H1 (cell line): ENCODE measurements at regions not wholly inside any gene's neighbourhood (a gene's known extent, or its start where the extent isn't known, plus 50 kb on each side); places are given as distances from the start of the nearest gene placed in this dataset.

ENCODE experiments used
- CTCF ChIA-PET: fragments of 300-600 bp; sonication (Branson Sonifier 250); formaldehyde crosslinking; loops from one replicate; lab custom pipeline; 2021; ENCODE audit not compliant: partially characterized antibody; lab: Charles Lee
- POLR2A ChIA-PET: fragments of 300-600 bp; sonication (Branson Sonifier 250); formaldehyde crosslinking; loops from one replicate; lab custom pipeline; 2021; ENCODE audit warnings: inconsistent platforms; ENCODE audit not compliant: partially characterized antibody; lab: Charles Lee
- DNase-seq, 2 experiments: peaks; one replicate each; pipeline versions ENCODE4 v3.0.0 to v3.0.0-alpha.2; 2010 to 2022; ENCODE audit warnings: low spot score in 2 of 2, low read depth in 1 of 2, mixed read lengths in 1 of 2
- FAIRE-seq: peaks from 2 replicates; lab custom pipeline; 2011; peaks lifted over from hg19 to GRCh38; lab: Jason Lieb, UNC
- H2AFZ ChIP-seq: 2 replicates; pipeline ENCODE4 v1.8.1; 2012; ENCODE audit warnings: low read length, inconsistent platforms
- H2AK5ac ChIP-seq: 2 replicates; pipeline ENCODE4 v1.6.1; 2013; ENCODE audit warnings: low read depth, low read length
- H2BK120ac ChIP-seq: replicated peaks from 2 replicates; pipeline ENCODE3; 2013; ENCODE audit warnings: low read depth, low read length, inconsistent platforms
- H2BK12ac ChIP-seq: 2 replicates; pipeline ENCODE4 v1.6.1; 2013; ENCODE audit warnings: low read depth, low read length
- H2BK15ac ChIP-seq: 2 replicates; pipeline ENCODE4 v1.6.1; 2013; ENCODE audit warnings: low read length
- H2BK20ac ChIP-seq: 2 replicates; pipeline ENCODE4 v1.6.1; 2013; ENCODE audit warnings: low read length
- H2BK5ac ChIP-seq: 2 replicates; pipeline ENCODE4 v1.6.1; 2013; ENCODE audit warnings: low read depth, low read length
- H3K14ac ChIP-seq: 2 replicates; pipeline ENCODE4 v1.6.1; 2013; ENCODE audit warnings: inconsistent platforms; ENCODE audit not compliant: insufficient read length
- H3K18ac ChIP-seq: 2 replicates; pipeline ENCODE4 v1.6.1; 2013; ENCODE audit warnings: low read length; ENCODE audit errors: extremely low read depth
- H3K23ac ChIP-seq: 2 replicates; pipeline ENCODE4 v1.6.1; 2013; ENCODE audit warnings: inconsistent platforms; ENCODE audit not compliant: insufficient read length
- H3K23me2 ChIP-seq: 2 replicates; pipeline ENCODE4 v1.6.1; 2013; ENCODE audit warnings: low read depth, low read length
- H3K27ac ChIP-seq: 2 replicates; pipeline ENCODE4 v1.6.1; 2011; ENCODE audit warnings: low read depth, low read length, inconsistent platforms
- H3K27me3 ChIP-seq, 4 experiments: replicated peaks in 1 of 4; 1 replicate in 1 of 4; 2 replicates in 3 of 4; pipeline versions ENCODE4 v1.6.1 to v1.8.1; 2011 to 2013; ENCODE audit warnings: low read length in 3 of 4, mild to moderate bottlenecking in 3 of 4, inconsistent platforms in 2 of 4, mixed read lengths in 2 of 4, moderate library complexity in 1 of 4; ENCODE audit not compliant: control insufficient read depth in 3 of 4, insufficient read depth in 3 of 4; ENCODE audit errors: extremely low read depth in 1 of 4
- H3K36me3 ChIP-seq, 4 experiments: 2 replicates each; pipeline versions ENCODE4 v1.6.1 to v1.8.1; 2011 to 2013; ENCODE audit warnings: mild to moderate bottlenecking in 4 of 4, low read length in 3 of 4, moderate library complexity in 2 of 4, control low read depth in 1 of 4, inconsistent platforms in 1 of 4; ENCODE audit not compliant: insufficient read depth in 4 of 4, control insufficient read depth in 2 of 4
- H3K4ac ChIP-seq: replicated peaks from 2 replicates; pipeline ENCODE3; 2013; ENCODE audit warnings: low read length, low read depth, mixed read lengths, inconsistent platforms; ENCODE audit not compliant: insufficient read length
- H3K4me1 ChIP-seq, 4 experiments: replicated peaks in 1 of 4; 1 replicate in 1 of 4; 2 replicates in 3 of 4; pipeline versions ENCODE4 v1.6.1 to v1.8.1; 2011 to 2013; ENCODE audit warnings: low read length in 3 of 4, inconsistent platforms in 2 of 4, mixed read lengths in 1 of 4; ENCODE audit not compliant: insufficient read depth in 4 of 4, control insufficient read depth in 3 of 4
- H3K4me2 ChIP-seq, 2 experiments: 2 replicates each; pipeline versions ENCODE4 v1.6.1 to v1.8.1; 2011 to 2013; ENCODE audit warnings: low read depth in 2 of 2, low read length in 2 of 2, control low read depth in 1 of 2, inconsistent platforms in 1 of 2, mild to moderate bottlenecking in 1 of 2; ENCODE audit not compliant: insufficient read depth in 1 of 2
- H3K4me3 ChIP-seq, 4 experiments: fragments of 200-600, 300-600 bp in 1 of 4; sonication (generic), shearing (Covaris generic), sonication (Bioruptor Twin) in 1 of 4; 2 replicates each; pipeline versions ENCODE4 v1.5.1 to v1.8.1; 2011 to 2016; ENCODE audit warnings: low read length in 4 of 4, low read depth in 3 of 4, control low read depth in 2 of 4, inconsistent platforms in 2 of 4, mild to moderate bottlenecking in 2 of 4, mixed read lengths in 1 of 4, moderate library complexity in 1 of 4; ENCODE audit not compliant: insufficient read depth in 2 of 4; ENCODE audit errors: extremely low read depth in 1 of 4
- H3K56ac ChIP-seq: replicated peaks from 2 replicates; pipeline ENCODE3; 2013; ENCODE audit warnings: low read depth, mild to moderate bottlenecking, mixed read lengths, low read length, inconsistent platforms; ENCODE audit not compliant: insufficient read length
- H3K79me1 ChIP-seq: 2 replicates; pipeline ENCODE4 v1.6.1; 2013; ENCODE audit warnings: low read depth, low read length, control low read depth
- H3K79me2 ChIP-seq, 2 experiments: 2 replicates each; pipeline versions ENCODE4 v1.6.1 to v1.8.1; 2012 to 2013; ENCODE audit warnings: low read length in 2 of 2, mild to moderate bottlenecking in 2 of 2, inconsistent platforms in 1 of 2; ENCODE audit not compliant: insufficient read depth in 2 of 2, control insufficient read depth in 1 of 2
- H3K9ac ChIP-seq, 4 experiments: replicated peaks in 1 of 4; 1 replicate in 1 of 4; 2 replicates in 3 of 4; pipeline versions ENCODE4 v1.6.1 to v1.8.1; 2011 to 2013; ENCODE audit warnings: low read depth in 3 of 4, low read length in 3 of 4, control low read depth in 2 of 4, mild to moderate bottlenecking in 2 of 4, moderate library complexity in 2 of 4, inconsistent platforms in 1 of 4; ENCODE audit errors: extremely low read depth in 1 of 4
- H3K9me3 ChIP-seq, 2 experiments: 2 replicates each; pipeline versions ENCODE4 v1.6.1 to v1.8.1; 2012 to 2013; ENCODE audit warnings: mild to moderate bottlenecking in 2 of 2, moderate library complexity in 2 of 2, control low read depth in 1 of 2, inconsistent platforms in 1 of 2, low read depth in 1 of 2, low read length in 1 of 2, mixed read lengths in 1 of 2; ENCODE audit not compliant: insufficient read depth in 2 of 2
- H4K20me1 ChIP-seq, 2 experiments: replicated peaks in 1 of 2; 2 replicates each; pipeline versions ENCODE3 to v1.8.1; 2011 to 2013; ENCODE audit warnings: inconsistent platforms in 2 of 2, low read length in 2 of 2, mild to moderate bottlenecking in 1 of 2; ENCODE audit not compliant: insufficient read depth in 2 of 2, control insufficient read depth in 1 of 2
- H4K5ac ChIP-seq: 2 replicates; pipeline ENCODE4 v1.6.1; 2013; ENCODE audit warnings: low read length, low read depth, mixed read lengths, inconsistent platforms; ENCODE audit not compliant: insufficient read length
- H4K8ac ChIP-seq: 2 replicates; pipeline ENCODE4 v1.8.0; 2013; ENCODE audit warnings: mild to moderate bottlenecking, moderate library complexity, low read length, inconsistent platforms; ENCODE audit not compliant: insufficient read depth; ENCODE audit errors: extremely low read depth
- H4K91ac ChIP-seq: replicated peaks from 2 replicates; pipeline ENCODE3; 2013; ENCODE audit warnings: low read length, mixed read lengths, inconsistent platforms; ENCODE audit not compliant: insufficient read length
- E2F6 ChIP-seq: IDR thresholded peaks from 2 replicates; pipeline ENCODE4 v1.6.1; 2012; ENCODE audit warnings: inconsistent platforms
- SIN3A ChIP-seq, 2 experiments: IDR thresholded peaks in 1 of 2; conservative IDR thresholded peaks in 1 of 2; 2 replicates each; pipeline ENCODE4 v1.6.1; 2011 to 2012; ENCODE audit warnings: low read length in 2 of 2, improper control_type of control experiment in 1 of 2, low read depth in 1 of 2, mild to moderate bottlenecking in 1 of 2
- TAF1 ChIP-seq: IDR thresholded peaks from 2 replicates; pipeline ENCODE4 v1.6.1; 2011; ENCODE audit warnings: mild to moderate bottlenecking, low read depth, low read length
- TBP ChIP-seq: IDR thresholded peaks from 2 replicates; pipeline ENCODE4 v1.6.1; 2011; ENCODE audit warnings: low read depth, low read length, improper control_type of control experiment
- WGBS, 2 experiments: shearing (Covaris generic) in 1 of 2; methylation state at CpG; one replicate each; pipeline versions ENCODE4 v1.1.6 to v1.1.7; 2013 to 2015; ENCODE audit warnings: low lambda C conversion rate in 2 of 2, mixed read lengths in 2 of 2, inconsistent platforms in 1 of 2, low coverage in 1 of 2, missing lambda C conversion rate in 1 of 2; ENCODE audit not compliant: insufficient replicate concordance in 2 of 2, insufficient coverage in 1 of 2, insufficient read length in 1 of 2; ENCODE audit errors: extremely low coverage in 1 of 2, missing lambda C conversion rate in 1 of 2; 5-methylcytosine and 5-hydroxymethylcytosine counted together

DNA sequence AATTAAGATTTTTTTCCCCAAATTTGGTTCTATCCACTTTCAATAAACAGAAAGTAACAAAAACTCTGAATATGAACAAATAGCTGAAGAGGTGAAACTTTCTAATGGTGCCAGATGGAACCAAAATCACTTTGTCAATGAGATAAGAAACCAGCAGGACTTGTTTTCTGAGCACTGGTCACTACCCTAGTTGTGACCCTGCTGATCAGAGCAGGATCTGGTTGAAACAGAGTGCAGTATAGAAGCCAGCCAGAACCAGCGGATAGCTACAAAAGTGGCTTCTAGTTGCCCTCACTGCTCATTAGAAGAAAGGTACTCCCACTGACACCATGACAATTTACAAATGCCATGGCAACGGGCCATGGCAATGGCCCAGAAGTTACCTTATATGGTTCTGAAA lies 158.3 kb upstream of the PIEZO2 start:
- 84% methylated on average over 2 of the region's 2 CpGs; no CpG with 5 or more reads in 1 of the 2 experiments for WGBS, 2 experiments
- no peak for FAIRE-seq
- no peak overlapping the region for H3K4me3 ChIP-seq
- TF ChIP-seq SIN3A (conservative IDR thresholded peaks at IDR 0.05 in 1 of 2, IDR thresholded peaks at IDR 0.05 in 1 of 2; ENCODE audit: low read depth in 1 of 2, low read length in 2 of 2) (no peak), TBP (no peak), E2F6 (no peak), TAF1 (no peak)

More for the DNA sequence above, 158.3 kb upstream of the PIEZO2 start:
- no peaks in the 10 kb centered on the region for H3K79me2 ChIP-seq
- no peak overlapping the region for H3K14ac ChIP-seq
- no peak overlapping the region for H4K5ac ChIP-seq
- H3K79me1 ChIP-seq: no peaks in the 10 kb centered on the region
- H2AFZ ChIP-seq: no peak overlapping the region
- H2BK12ac ChIP-seq: no peak overlapping the region
- H3K4me1 ChIP-seq: peaks cover 0 to 4% (median 1%) of the 10 kb centered on the region in 4 experiments; a peak in 3 of 7 replicates
- DNase-seq: no peak
- no peak overlapping the region for H3K27ac ChIP-seq
- H2BK5ac ChIP-seq: no peak overlapping the region
- H4K91ac ChIP-seq: no peak overlapping the region
- ChIA-PET POLR2A (no interaction called here), CTCF (no interaction called here)
- no peak overlapping the region for H3K9ac ChIP-seq
- no peak overlapping the region for H3K4me2 ChIP-seq
- H4K20me1 ChIP-seq: no peaks in the 10 kb centered on the region
- no peak overlapping the region for H2BK15ac ChIP-seq
- H2BK120ac ChIP-seq: no peak overlapping the region
- no peak overlapping the region for H2BK20ac ChIP-seq
- no peaks in the 10 kb centered on the region for H3K27me3 ChIP-seq
- H3K36me3 ChIP-seq: no peaks in the 10 kb centered on the region
- no peak overlapping the region for H3K4ac ChIP-seq
- no peak overlapping the region for H3K23ac ChIP-seq
- no peak overlapping the region for H3K18ac ChIP-seq
- H3K23me2 ChIP-seq: no peaks in the 10 kb centered on the region
- no peak overlapping the region for H2AK5ac ChIP-seq
- no peak overlapping the region for H4K8ac ChIP-seq
- 0 out of 4 replicates have a peak, but pooled peaks cover 0 to 3% of the 10 kb centered on the region in 2 experiments for H3K9me3 ChIP-seq
- no peak overlapping the region for H3K56ac ChIP-seq
